Myocyte (in vitro differentiated cells): ENCODE measurements at regions not wholly inside any gene's neighbourhood (a gene's known extent, or its start where the extent isn't known, plus 50 kb on each side); places are given as distances from the start of the nearest gene placed in this dataset.

Source experiments
- DNase-seq: peaks from one replicate; pipeline ENCODE4 v3.0.0-alpha.2; 2012; ENCODE audit warnings: low read depth

- DNase-seq = no peak
These were observed 692.4 kb downstream of the NLGN4X start for GRCh38 chrX:5536261-5536660.

- no peak for DNase-seq
These were observed 700.6 kb downstream of the NLGN4X start for GRCh38 chrX:5528057-5528456.

DNA sequence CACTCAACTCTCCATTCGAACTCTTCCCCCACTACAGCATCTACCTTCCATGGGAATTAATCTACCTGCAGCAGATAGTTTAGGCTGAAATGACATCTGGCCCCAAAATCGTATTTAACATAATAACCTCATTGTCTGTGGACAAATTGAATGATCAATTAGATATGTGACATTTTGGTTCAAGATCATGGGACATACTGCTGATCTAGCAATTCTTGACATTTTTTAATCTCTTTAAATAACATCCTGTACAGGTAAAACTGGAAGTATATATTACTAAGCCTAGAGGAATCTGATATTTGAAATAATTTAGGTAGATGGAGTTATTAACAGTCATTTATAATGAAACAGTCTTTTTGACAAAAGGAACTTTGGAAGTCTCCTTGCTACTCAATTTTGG is 702.5 kb downstream of the NLGN4X start:
- DNase-seq = no peak

GRCh38 chrX:5490786-5491563 is 737.7 kb downstream of the NLGN4X start:
- no peak for DNase-seq

DNA sequence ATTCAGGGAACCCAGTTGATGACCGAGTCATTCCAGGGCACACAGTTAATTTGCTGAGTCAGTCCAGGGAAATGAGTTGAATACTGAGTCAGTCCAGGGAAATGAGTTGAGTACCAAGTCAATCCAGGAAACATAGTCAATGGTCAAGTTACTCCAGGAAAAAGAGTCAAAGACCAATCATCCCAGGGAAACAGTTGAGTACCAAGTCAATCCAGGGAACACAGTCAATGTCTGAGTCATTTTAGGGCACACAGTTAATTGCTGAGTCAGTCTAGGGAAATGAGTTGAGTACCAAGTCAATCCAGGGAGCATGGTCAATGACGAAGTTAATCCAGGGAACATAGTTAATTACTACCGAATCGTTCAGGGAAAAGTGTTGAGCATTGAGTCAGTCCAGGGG is 754.4 kb downstream of the NLGN4X start:
- no peak for DNase-seq

DNA sequence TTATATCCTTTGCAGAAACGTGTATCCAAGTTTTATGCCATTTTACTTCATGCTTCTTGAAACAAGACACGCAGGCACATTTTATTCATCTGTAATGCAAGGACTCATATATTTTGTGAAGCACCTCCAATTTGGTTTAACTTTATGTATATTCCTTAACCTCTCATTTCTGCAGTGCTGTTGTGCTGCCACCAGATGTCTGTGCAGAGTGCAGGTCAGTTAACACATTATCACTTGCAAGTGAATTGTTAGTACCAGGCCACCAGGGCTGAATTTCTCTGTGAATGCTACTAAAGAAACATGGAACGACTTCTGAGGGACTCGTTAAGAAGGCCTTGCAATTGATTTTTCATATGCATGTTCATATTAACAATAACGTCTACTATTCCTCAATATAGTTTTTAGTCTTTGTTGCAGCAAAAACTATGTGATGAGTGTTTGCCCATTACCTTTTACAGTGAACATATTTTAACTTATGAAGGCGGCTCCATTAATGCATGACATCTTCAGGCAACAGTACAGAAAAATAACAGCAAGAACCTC is 770.3 kb downstream of the NLGN4X start:
- no peak for DNase-seq

GRCh38 chrX:5449323-5449722 is 779.3 kb downstream of the NLGN4X start:
- DNase-seq = no peak

GRCh38 chrX:5431823-5432222 is 796.8 kb downstream of the NLGN4X start:
- DNase-seq = no peak

GRCh38 chrX:5425119-5425518 is 803.5 kb downstream of the NLGN4X start:
- DNase-seq = no peak

GRCh38 chrX:5417381-5417780 is 811.3 kb downstream of the NLGN4X start:
- DNase-seq = no peak

DNA sequence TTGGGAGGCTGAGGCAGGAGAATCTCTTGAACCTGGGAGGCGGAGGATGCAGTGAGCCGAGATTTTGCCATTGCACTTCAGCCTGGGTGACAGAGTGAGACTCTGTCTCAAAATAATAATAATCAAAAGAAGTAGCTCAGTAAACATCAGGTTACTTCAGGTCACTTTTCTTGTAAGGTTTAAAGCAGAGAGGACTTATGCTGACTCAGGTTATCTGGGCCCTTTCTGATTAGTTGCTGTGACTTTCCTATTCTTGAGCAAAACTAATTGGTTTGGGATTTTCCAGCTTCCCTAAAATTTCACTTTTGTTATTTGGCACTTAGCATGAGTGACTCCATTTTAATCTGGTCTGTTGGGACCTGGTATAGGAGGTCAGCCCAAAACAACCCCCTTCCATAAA is 812.9 kb downstream of the NLGN4X start:
- DNase-seq = no peak

GRCh38 chrX:5409106-5409505 is 819.6 kb downstream of the NLGN4X start:
- DNase-seq = no peak

DNA sequence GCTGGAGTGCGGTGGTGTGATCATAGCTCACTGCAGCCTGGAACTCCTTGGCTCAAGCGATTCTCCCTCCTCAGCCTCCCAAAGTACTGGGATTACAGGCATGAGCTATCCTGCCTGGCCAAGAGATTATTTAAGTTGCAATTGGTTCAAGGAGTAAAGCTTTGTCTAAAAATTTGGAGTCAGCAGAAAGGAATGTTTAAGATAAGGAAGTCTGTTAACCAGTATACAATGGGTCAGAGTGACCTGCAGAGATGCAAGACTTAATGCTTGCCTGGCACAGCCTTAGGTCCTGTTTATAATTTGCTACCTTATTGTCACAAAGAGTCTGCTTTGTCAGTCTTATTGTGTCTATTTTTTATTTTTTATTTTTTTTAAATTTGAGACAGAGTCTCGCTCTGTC is 826.2 kb downstream of the NLGN4X start:
- DNase-seq = no peak

- DNase-seq = no peak
These were observed 829.3 kb downstream of the NLGN4X start for GRCh38 chrX:5399403-5399802.

- no peak for DNase-seq
These were observed 831.3 kb downstream of the NLGN4X start for GRCh38 chrX:5397409-5397808.

DNA sequence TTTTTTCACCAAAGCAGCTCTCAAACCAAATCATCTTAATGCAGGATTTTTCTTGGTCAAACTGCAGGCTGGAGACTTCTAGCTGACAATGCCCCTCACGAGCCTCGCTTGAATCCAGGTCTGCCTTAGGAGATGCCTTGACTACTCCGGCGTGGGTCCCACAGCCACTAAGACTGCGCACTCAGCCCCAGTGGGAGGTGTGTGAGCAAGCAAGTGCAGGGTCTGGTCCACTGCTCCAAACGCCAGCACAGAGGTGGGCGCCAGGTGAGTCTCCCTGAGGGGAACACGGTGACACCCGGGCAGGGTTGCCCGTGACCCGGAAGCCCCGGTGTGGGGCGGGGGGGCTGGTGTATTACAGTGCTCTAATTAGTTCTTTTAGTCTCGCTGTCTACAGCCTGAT is 838.3 kb downstream of the NLGN4X start:
- no peak for DNase-seq

DNA sequence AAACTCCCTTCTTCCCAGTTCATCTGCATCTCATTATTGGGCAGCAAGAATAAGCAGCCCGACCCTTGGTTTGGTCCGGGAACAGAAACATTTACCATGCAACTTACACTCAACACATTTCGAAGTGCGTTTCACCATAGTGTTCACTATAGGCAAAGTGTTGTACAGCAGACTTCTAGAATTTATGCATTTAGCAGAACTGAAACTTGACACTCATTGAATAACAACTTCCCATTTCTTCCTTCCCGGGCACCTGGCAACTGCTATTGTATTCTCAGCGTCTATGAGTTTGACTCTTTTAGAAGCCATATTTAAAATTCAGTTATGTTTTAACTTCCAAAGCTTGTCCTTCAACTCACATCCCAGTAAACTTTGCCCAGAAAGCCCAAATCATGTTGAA is 840.6 kb downstream of the NLGN4X start:
- DNase-seq = no peak

GRCh38 chrX:5380426-5380825 is 848.2 kb downstream of the NLGN4X start:
- no peak for DNase-seq

DNA sequence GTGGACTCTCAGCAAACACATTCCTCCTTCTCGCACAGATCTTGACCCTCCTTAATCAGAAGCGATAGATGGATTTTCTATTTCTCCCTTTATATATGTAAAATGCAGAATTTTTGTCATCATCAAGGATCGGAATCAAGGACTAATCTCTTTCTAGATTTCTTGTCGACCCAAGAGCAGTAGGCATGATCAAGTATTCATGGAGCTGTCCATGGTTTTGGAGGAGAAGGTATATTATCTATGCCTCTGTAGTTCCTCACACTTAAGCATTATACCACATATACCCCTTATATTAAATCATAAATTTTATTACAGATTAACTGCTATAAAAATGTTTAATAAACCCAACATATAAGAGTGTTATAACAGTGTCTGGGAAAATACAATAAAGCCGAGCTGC is 886.8 kb downstream of the NLGN4X start:
- DNase-seq = no peak

GRCh38 chrX:5337160-5337559 is 891.5 kb downstream of the NLGN4X start:
- DNase-seq = no peak

DNA sequence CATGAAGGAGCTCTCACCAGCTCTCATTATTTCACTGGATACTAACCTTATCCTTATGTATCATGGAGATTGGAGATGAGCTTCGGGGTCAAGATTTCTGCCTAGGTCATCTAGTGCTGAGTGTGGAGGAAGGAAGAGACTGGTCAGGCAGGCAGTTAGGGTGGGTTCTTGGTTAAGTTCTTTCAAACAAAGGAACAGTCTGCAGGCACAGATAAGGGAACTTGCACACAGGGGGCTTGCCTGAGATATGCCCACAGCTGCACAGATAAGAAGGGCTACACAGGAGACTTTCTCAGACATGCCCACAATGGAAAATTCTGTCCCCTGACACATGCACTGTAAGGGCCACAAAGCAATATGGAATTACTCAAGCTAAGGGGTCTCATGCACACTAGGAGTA is 904.1 kb downstream of the NLGN4X start:
- DNase-seq = no peak

DNA sequence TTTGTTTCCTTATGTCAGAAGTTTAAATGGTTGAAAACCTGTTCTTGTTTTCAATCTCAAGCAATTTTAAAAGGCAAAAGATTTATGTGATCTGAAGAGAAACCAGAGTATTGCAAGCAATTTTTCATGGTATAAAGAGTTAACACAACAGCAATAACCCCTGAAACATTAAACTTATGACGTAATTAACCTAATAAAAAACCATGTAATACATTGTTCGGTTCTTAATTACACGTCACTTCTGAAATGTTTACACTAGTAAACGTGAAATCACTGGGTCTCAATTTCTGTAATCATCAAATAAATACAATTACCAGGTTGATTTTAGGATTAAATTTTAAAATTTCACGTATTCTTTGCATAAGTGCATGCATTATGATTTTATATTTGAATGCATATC is 914.5 kb downstream of the NLGN4X start:
- no peak for DNase-seq

DNA sequence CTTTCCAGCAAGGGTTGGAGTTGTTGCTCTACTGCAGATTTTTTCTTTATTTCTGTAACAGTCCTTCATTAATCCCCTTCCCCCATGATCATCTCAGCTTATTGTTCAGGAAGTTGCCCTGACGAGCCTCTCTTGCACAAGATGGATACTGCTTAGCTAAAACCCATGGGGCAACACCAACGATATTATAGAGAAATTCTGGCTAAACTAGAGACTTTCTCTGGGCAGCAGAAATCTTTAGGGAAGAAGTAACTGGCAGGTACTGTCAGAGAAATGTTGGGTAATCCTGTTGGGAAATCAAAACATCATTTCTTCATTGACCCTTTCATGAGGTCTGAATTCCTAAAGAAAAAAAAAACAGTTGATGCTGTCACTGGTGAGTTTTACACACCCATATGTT is 921.3 kb downstream of the NLGN4X start:
- no peak for DNase-seq
